CD8-positive, alpha-beta memory T cell (primary cell): ENCODE measurements at regions not wholly inside any gene's neighbourhood (a gene's known extent, or its start where the extent isn't known, plus 50 kb on each side); places are given as distances from the start of the nearest gene placed in this dataset.
"Not testable (repeated sequence)": the region's sequence is repeated elsewhere in the genome, so short reads cannot be mapped to it uniquely, and the experiment has no call there.

ENCODE experiments used
- CTCF ChIA-PET: fragments of 350-600 bp; sonication (Branson Sonifier 250); formaldehyde crosslinking; loops from one replicate; lab custom pipeline; 2021; ENCODE audit warnings: antibody characterized with exemption; lab: Charles Lee
- POLR2A ChIA-PET: fragments of 350-600 bp; sonication (Branson Sonifier 250); formaldehyde crosslinking; loops from one replicate; lab custom pipeline; 2021; ENCODE audit warnings: antibody characterized with exemption; lab: Charles Lee
- DNase-seq, 5 donors: peaks; one replicate each; pipeline versions ENCODE4 v3.0.0 to v3.0.0-alpha.2; 2020 to 2022; ENCODE audit warnings: mixed read lengths in 1 of 5
- H3K27ac ChIP-seq: one replicate; pipeline ENCODE4 v1.7.0; 2013; ENCODE audit warnings: low read depth, mild to moderate bottlenecking, low read length, moderate library complexity
- H3K27me3 ChIP-seq: 2 replicates; pipeline ENCODE4 v1.7.0; 2013; ENCODE audit warnings: low read length, mild to moderate bottlenecking; ENCODE audit not compliant: insufficient read depth, poor library complexity, severe bottlenecking
- H3K36me3 ChIP-seq: 2 replicates; pipeline ENCODE4 v1.7.0; 2013; ENCODE audit warnings: mild to moderate bottlenecking, low read length, moderate library complexity; ENCODE audit not compliant: insufficient read depth
- H3K4me1 ChIP-seq: 2 replicates; pipeline ENCODE4 v1.7.0; 2013; ENCODE audit warnings: mild to moderate bottlenecking, low read length, moderate library complexity; ENCODE audit not compliant: insufficient read depth
- H3K4me3 ChIP-seq: 2 replicates; pipeline ENCODE4 v1.7.0; 2013; ENCODE audit warnings: mild to moderate bottlenecking, low read length
- H3K9me3 ChIP-seq: 2 replicates; pipeline ENCODE4 v1.7.0; 2013; ENCODE audit warnings: mild to moderate bottlenecking, low read length
- H3K27ac Mint-ChIP-seq, 8 donors: one replicate each; pipeline ENCODE4 v1.8.0; 2020 to 2021; ENCODE audit warnings: mixed read lengths in 8 of 8, mild to moderate bottlenecking in 6 of 8, inconsistent platforms in 3 of 8, moderate library complexity in 3 of 8
- H3K27me3 Mint-ChIP-seq, 2 donors: one replicate each; pipeline ENCODE4 v1.8.0; 2020 to 2021; ENCODE audit warnings: mixed read lengths in 2 of 2, mild to moderate bottlenecking in 1 of 2, moderate library complexity in 1 of 2
- H3K36me3 Mint-ChIP-seq, 3 donors: one replicate each; pipeline ENCODE4 v1.8.0; 2020 to 2021; ENCODE audit warnings: mixed read lengths in 3 of 3, inconsistent platforms in 1 of 3, mild to moderate bottlenecking in 1 of 3
- H3K4me1 Mint-ChIP-seq, 3 donors: one replicate each; pipeline ENCODE4 v1.8.0; 2020 to 2021; ENCODE audit warnings: mixed read lengths in 3 of 3, inconsistent platforms in 1 of 3, mild to moderate bottlenecking in 1 of 3
- H3K4me3 Mint-ChIP-seq, 7 donors: one replicate each; pipeline ENCODE4 v1.8.0; 2020 to 2021; ENCODE audit warnings: mixed read lengths in 7 of 7, mild to moderate bottlenecking in 6 of 7, moderate library complexity in 4 of 7, inconsistent platforms in 2 of 7
- H3K9me3 Mint-ChIP-seq, 5 donors: one replicate each; pipeline ENCODE4 v1.8.0; 2020 to 2022; ENCODE audit warnings: mixed read lengths in 5 of 5, mild to moderate bottlenecking in 3 of 5, moderate library complexity in 2 of 5, inconsistent platforms in 1 of 5

DNA sequence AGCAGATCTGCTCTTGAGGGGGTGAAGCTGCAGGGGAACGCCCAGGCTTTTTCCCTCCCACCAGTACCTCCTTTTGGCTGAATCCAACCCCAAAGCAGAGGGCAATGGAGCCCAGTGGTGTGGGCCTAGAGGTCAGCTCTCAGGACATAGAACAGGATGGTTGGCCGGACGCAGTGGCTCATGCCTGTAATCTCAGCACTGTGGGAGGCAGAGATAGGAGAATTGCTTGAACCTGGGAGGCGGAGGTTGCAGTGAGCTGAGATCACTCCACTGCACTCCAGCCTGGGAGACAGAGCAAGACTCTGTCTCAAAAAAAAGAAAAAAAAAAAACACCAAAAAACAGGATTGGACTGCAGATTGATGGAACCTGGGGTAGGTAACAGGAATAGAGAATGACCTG is 73.3 kb upstream of the ADGRL1 start:
- H3K4me3 Mint-ChIP-seq, POLR2A ChIA-PET: not testable (repeated sequence)

GRCh38 chr19:14277608-14278007 is 71.6 kb upstream of the ADGRL1 start:
- H3K4me1 Mint-ChIP-seq = peaks cover 8 to 20% (median 13%) of the 10 kb centered on the region in 3 donors
- POLR2A ChIA-PET = no interaction called here
- no peak overlapping the region for H3K27ac Mint-ChIP-seq

More for the DNA sequence above, 73.3 kb upstream of the ADGRL1 start:
- H3K9me3 ChIP-seq, H3K36me3 Mint-ChIP-seq, H3K36me3 ChIP-seq, DNase-seq, H3K27me3 ChIP-seq, H3K27me3 Mint-ChIP-seq, H3K27ac ChIP-seq, CTCF ChIA-PET, H3K4me3 ChIP-seq: not testable (repeated sequence)
- peak overlapping the region in 1 of 8 donors; percentile 38 for H3K27ac Mint-ChIP-seq
- peaks cover 15 to 23% (median 19%) of the 10 kb centered on the region in 3 donors for H3K4me1 Mint-ChIP-seq
- H3K9me3 Mint-ChIP-seq = peaks cover 0 to 12% (median 3%) of the 10 kb centered on the region in 5 donors
- peaks cover 13% of the 10 kb centered on the region for H3K4me1 ChIP-seq

GRCh38 chr19:14275823-14276222 is 69.9 kb upstream of the ADGRL1 start:
- H3K27me3 ChIP-seq, H3K36me3 Mint-ChIP-seq, H3K36me3 ChIP-seq, CTCF ChIA-PET, DNase-seq, H3K4me3 ChIP-seq, H3K27ac ChIP-seq, H3K9me3 ChIP-seq: not testable (repeated sequence)
- POLR2A ChIA-PET = interaction anchor here (0.6 kb wide), 1 partner anchor 139 kb away, joined by 4 read pairs; no protein-coding TSS in a partner anchor
- Mint-ChIP-seq H3K4me3 (peak overlapping the region in 2 of 7 donors; percentile 12 to 54), H3K9me3 (peaks cover 0 to 12% (median 3%) of the 10 kb centered on the region in 5 donors), H3K27ac (peak overlapping the region in 4 of 8 donors; percentile 50 to 85 (median 72)), H3K27me3 (peaks cover 3 to 18% of the 10 kb centered on the region in 2 donors), H3K4me1 (peaks cover 8 to 20% (median 13%) of the 10 kb centered on the region in 3 donors)
- peaks cover 13% of the 10 kb centered on the region for H3K4me1 ChIP-seq

More at GRCh38 chr19:14277608-14278007, 71.6 kb upstream of the ADGRL1 start:
- H3K27me3 Mint-ChIP-seq = peaks cover 0 to 16% of the 10 kb centered on the region in 2 donors
- Histone ChIP-seq H3K27me3 (no peaks in the 10 kb centered on the region), H3K27ac (no peak overlapping the region), H3K4me1 (peaks cover 13% of the 10 kb centered on the region), H3K9me3 (no peaks in the 10 kb centered on the region), H3K4me3 (no peak overlapping the region), H3K36me3 (no peaks in the 10 kb centered on the region)
- peaks cover 0 to 12% (median 3%) of the 10 kb centered on the region in 5 donors for H3K9me3 Mint-ChIP-seq
- peaks cover 0 to 5% (median 2%) of the 10 kb centered on the region in 3 donors for H3K36me3 Mint-ChIP-seq
- CTCF ChIA-PET = interaction anchor here (1.0 to 1.2 kb wide), 4 partner anchors 56 to 274 kb away, joined by 3 read pairs; no protein-coding TSS in a partner anchor
- H3K4me3 Mint-ChIP-seq = no peak overlapping the region
- no peak for DNase-seq

GRCh38 chr19:14272623-14273022 is 66.7 kb upstream of the ADGRL1 start:
- H3K4me3 ChIP-seq = no peak overlapping the region
- Mint-ChIP-seq H3K4me3 (no peak overlapping the region), H3K27ac (peak overlapping the region in 2 of 8 donors; percentile 24 to 39), H3K27me3 (peaks cover 6 to 18% of the 10 kb centered on the region in 2 donors), H3K36me3 (peaks cover 0 to 5% (median 2%) of the 10 kb centered on the region in 3 donors), H3K9me3 (peaks cover 0 to 12% (median 3%) of the 10 kb centered on the region in 5 donors), H3K4me1 (peaks cover 8 to 20% (median 13%) of the 10 kb centered on the region in 3 donors)
- no peaks in the 10 kb centered on the region for H3K9me3 ChIP-seq
- DNase-seq = no peak
- no peaks in the 10 kb centered on the region for H3K36me3 ChIP-seq
- H3K27me3 ChIP-seq = no peaks in the 10 kb centered on the region
- H3K27ac ChIP-seq = no peak overlapping the region
- CTCF ChIA-PET = interaction anchor here (1.3 kb wide), 1 partner anchor 51 kb away, joined by 3 read pairs; no protein-coding TSS in a partner anchor
- H3K4me1 ChIP-seq = peaks cover 13% of the 10 kb centered on the region
- POLR2A ChIA-PET = no interaction called here

DNA sequence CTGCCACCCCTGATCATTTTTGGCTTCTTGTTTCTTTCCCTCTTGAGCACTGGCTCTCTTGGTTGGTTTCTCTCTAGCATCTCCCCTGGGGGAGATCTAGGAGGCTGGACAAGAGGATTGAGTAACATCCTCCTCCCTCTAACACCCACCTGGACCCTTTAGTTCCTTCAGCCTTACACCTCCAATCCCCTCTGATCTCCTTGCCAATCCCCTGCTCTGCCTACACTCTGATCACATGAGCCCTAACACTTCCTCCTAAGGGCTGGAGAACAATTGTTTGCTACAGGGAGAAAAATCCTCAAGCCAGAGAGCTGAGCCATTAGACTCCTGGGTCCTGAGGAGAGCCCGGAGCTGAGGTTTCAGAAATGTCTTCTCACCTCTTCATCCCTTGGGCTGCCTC is 65.9 kb upstream of the ADGRL1 start:
- ChIA-PET CTCF (interaction anchor here (1.3 kb wide), 1 partner anchor 50 kb away, joined by 3 read pairs; no protein-coding TSS in a partner anchor), POLR2A (no interaction called here)
- Histone ChIP-seq H3K4me1 (peaks cover 13% of the 10 kb centered on the region), H3K36me3 (no peaks in the 10 kb centered on the region), H3K27ac (no peak overlapping the region), H3K4me3 (no peak overlapping the region), H3K27me3 (no peaks in the 10 kb centered on the region), H3K9me3 (no peaks in the 10 kb centered on the region)
- Mint-ChIP-seq H3K27me3 (peaks cover 9 to 18% of the 10 kb centered on the region in 2 donors), H3K4me3 (no peak overlapping the region), H3K36me3 (peaks cover 0 to 5% (median 2%) of the 10 kb centered on the region in 3 donors), H3K4me1 (peaks cover 8 to 20% (median 13%) of the 10 kb centered on the region in 3 donors), H3K27ac (peak overlapping the region in 1 of 8 donors; percentile 64), H3K9me3 (peaks cover 0 to 12% (median 3%) of the 10 kb centered on the region in 5 donors)
- no peak for DNase-seq

DNA sequence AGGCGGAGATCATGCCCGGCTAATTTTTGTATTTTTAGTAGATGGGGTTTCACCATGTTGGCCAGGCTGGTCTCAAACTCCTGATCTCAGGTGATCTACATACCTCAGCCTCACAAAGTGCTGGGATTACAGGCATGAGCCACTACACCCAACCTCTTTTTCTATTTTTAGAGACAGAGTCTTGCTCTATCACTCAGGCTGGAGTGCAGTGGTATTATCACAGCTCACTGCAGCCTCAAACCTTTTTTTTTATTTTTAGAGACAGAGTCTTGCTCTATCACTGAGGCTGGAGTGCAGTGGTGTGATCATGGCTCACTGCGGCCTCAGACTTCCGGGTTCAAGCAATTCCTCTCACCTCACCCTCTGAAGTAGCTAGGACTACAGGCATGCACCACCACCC is 64.6 kb upstream of the ADGRL1 start:
- H3K4me3 Mint-ChIP-seq, CTCF ChIA-PET: not testable (repeated sequence)

DNA sequence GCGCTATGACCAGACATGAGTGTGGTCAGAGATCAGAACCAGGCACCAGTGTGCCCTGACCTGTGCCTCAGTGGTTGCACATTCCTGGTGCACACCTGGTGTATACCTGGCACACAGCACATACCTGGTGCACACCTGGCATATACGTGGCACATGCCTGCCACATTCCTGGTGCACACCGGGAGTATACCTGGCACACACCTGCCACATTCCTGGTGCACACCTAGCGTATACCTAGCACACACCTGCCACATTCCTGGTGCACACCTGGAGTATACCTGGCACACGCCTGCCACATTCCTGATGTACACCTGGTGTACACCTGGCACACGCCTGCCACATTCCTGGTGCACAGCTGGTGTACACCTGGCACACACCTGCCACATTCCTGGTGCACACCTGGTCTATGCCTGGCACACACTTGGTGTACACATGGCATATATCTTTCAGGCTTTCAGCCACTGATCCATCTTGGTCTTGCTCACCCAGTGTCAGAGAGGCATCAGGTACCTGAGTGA is 61.3 kb upstream of the ADGRL1 start:
- Histone ChIP-seq H3K9me3 (no peaks in the 10 kb centered on the region), H3K27me3 (no peaks in the 10 kb centered on the region), H3K4me3 (no peak overlapping the region), H3K36me3 (no peaks in the 10 kb centered on the region), H3K27ac (no peak overlapping the region), H3K4me1 (no peaks in the 10 kb centered on the region)
- ChIA-PET POLR2A (no interaction called here), CTCF (no interaction called here)
- Mint-ChIP-seq H3K27me3 (peaks cover 2 to 9% of the 10 kb centered on the region in 2 donors), H3K36me3 (no peaks in the 10 kb centered on the region), H3K27ac (no peak overlapping the region), H3K4me1 (no peaks in the 10 kb centered on the region), H3K9me3 (no peaks in the 10 kb centered on the region), H3K4me3 (no peak overlapping the region)
- no peak for DNase-seq

More for the DNA sequence above, 64.6 kb upstream of the ADGRL1 start:
- H3K27ac ChIP-seq, POLR2A ChIA-PET, H3K36me3 ChIP-seq, DNase-seq, H3K27me3 ChIP-seq, H3K4me3 ChIP-seq, H3K9me3 ChIP-seq, H3K36me3 Mint-ChIP-seq, H3K9me3 Mint-ChIP-seq: not testable (repeated sequence)
- Mint-ChIP-seq H3K27me3 (peaks cover 9 to 18% of the 10 kb centered on the region in 2 donors), H3K4me1 (peaks cover 8 to 14% (median 8%) of the 10 kb centered on the region in 3 donors), H3K27ac (peak overlapping the region in 1 of 8 donors; percentile 46)
- peaks cover 13% of the 10 kb centered on the region for H3K4me1 ChIP-seq

DNA sequence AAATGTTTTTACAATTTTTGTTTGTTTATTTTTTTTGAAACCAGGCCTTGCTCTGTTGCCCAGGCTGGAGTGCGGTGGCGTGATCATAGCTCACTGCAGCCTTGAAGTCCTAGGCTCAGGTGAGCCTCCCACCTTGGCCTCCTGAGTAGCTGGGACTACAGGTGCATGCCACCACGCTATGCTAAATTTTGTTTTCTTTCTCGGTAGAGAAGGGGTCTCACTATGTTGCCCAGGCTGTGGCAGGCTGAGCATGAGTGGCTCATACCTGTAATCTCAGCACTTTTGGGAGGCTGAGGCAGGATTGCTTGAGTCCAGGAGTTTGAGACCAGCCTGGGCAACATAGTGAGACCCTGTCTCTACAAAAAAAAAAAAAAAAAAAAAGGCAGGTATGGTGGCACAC is 60.2 kb upstream of the ADGRL1 start:
- H3K4me3 Mint-ChIP-seq, CTCF ChIA-PET, DNase-seq, H3K9me3 ChIP-seq, H3K27ac ChIP-seq, H3K27me3 Mint-ChIP-seq, H3K36me3 Mint-ChIP-seq, H3K9me3 Mint-ChIP-seq, H3K27ac Mint-ChIP-seq, H3K4me1 ChIP-seq, H3K36me3 ChIP-seq, H3K4me1 Mint-ChIP-seq, POLR2A ChIA-PET, H3K4me3 ChIP-seq, H3K27me3 ChIP-seq: not testable (repeated sequence)
